HG02763 (cell line): ENCODE measurements at regions not wholly inside any gene's neighbourhood (a gene's known extent, or its start where the extent isn't known, plus 50 kb on each side); places are given as distances from the start of the nearest gene placed in this dataset.

Source experiments
- ATAC-seq: cut with Tn5 transposase; IDR thresholded peaks from one replicate; pipeline ENCODE4 v1.9.1; 2021; ENCODE audit warnings: mild to moderate bottlenecking, moderate library complexity; ENCODE audit not compliant: unreplicated experiment

- ATAC-seq, result no peak
Measured at GRCh38 chr11:19306179-19306944, 65.6 kb upstream of the E2F8 start.

GRCh38 chr11:19301361-19301760 is 60.6 kb upstream of the E2F8 start:
- no peak for ATAC-seq

- ATAC-seq, result no peak
Measured at GRCh38 chr11:19294444-19294843, 53.7 kb upstream of the E2F8 start.

- no peak for ATAC-seq
Measured at GRCh38 chr11:19291064-19291463, 50.3 kb upstream of the E2F8 start.
